ENCODE measurements at regions not wholly inside any gene's neighbourhood (a gene's known extent, or its start where the extent isn't known, plus 50 kb on each side); places are given as distances from the start of the nearest gene placed in this dataset.

- TF ChIP-seq CTCF (IDR thresholded peaks at IDR 0.05) (no peak), REST (IDR thresholded peaks at IDR 0.05; ENCODE audit: insufficient read depth in 1 of 2, low read depth in 2 of 2, low read length in 1 of 2) (no peak), SIN3A (IDR thresholded peaks at IDR 0.05; ENCODE audit: borderline replicate concordance, insufficient read depth, low read depth, low read length) (no peak)
These were observed 1031.7 kb upstream of the FBXO33 start for GRCh38 chr14:40463886-40464285.

Data from Panc1 (cell line).